Loucy (cell line): ENCODE measurements at regions not wholly inside any gene's neighbourhood (a gene's known extent, or its start where the extent isn't known, plus 50 kb on each side); places are given as distances from the start of the nearest gene placed in this dataset.

Source experiments
- H2AFZ ChIP-seq: fragments of 200-600 bp; sonication (generic); 2 replicates; pipeline ENCODE4 v1.6.0; 2016; ENCODE audit warnings: antibody characterized with exemption, mild to moderate bottlenecking, low read length, moderate library complexity
- H3F3A ChIP-seq: fragments of 200-600 bp; 2 replicates; pipeline ENCODE4 v1.6.0; 2016; ENCODE audit warnings: antibody characterized with exemption, low read depth, mild to moderate bottlenecking
- H3K27me3 ChIP-seq: fragments of 200-600 bp; sonication (generic); 2 replicates; pipeline ENCODE4 v1.6.1; 2014; ENCODE audit warnings: low read length, mild to moderate bottlenecking; ENCODE audit not compliant: insufficient read depth, poor library complexity, severe bottlenecking
- H3K36me3 ChIP-seq: fragments of 200-600 bp; sonication (generic); 2 replicates; pipeline ENCODE4 v1.6.1; 2016; ENCODE audit warnings: low read length; ENCODE audit not compliant: insufficient read depth
- H3K4me1 ChIP-seq: fragments of 200-600 bp; sonication (generic); 2 replicates; pipeline ENCODE4 v1.5.1; 2014; ENCODE audit warnings: low read length, mild to moderate bottlenecking; ENCODE audit not compliant: insufficient read depth, poor library complexity, severe bottlenecking
- H3K4me2 ChIP-seq: fragments of 200-600 bp; sonication (generic); 2 replicates; pipeline ENCODE4 v1.6.0; 2014; ENCODE audit warnings: antibody characterized with exemption, low read length, low read depth, mild to moderate bottlenecking; ENCODE audit not compliant: poor library complexity, severe bottlenecking
- H3K4me3 ChIP-seq: fragments of 200-600 bp; sonication (generic); 2 replicates; pipeline ENCODE4 v1.5.1; 2014; ENCODE audit warnings: low read length, mild to moderate bottlenecking, mixed read lengths; ENCODE audit not compliant: poor library complexity, severe bottlenecking
- H3K79me2 ChIP-seq: fragments of 200-600 bp; sonication (generic); 2 replicates; pipeline ENCODE4 v1.6.1; 2014; ENCODE audit warnings: low read length; ENCODE audit not compliant: insufficient read depth
- H3K9ac ChIP-seq: fragments of 200-600 bp; sonication (generic); 2 replicates; pipeline ENCODE4 v1.6.0; 2014; ENCODE audit warnings: mild to moderate bottlenecking, low read depth, low read length, moderate library complexity; ENCODE audit not compliant: poor library complexity, severe bottlenecking
- H3K9me2 ChIP-seq: fragments of 200-600 bp; sonication (generic); replicated peaks from 2 replicates; pipeline ENCODE4 v1.6.1; 2016; ENCODE audit warnings: low read depth, low read length, mixed read lengths
- H3K9me3 ChIP-seq: fragments of 200-600 bp; sonication (generic); 2 replicates; pipeline ENCODE4 v1.6.1; 2014; ENCODE audit warnings: mild to moderate bottlenecking, antibody characterized with exemption, low read length, low read depth; ENCODE audit not compliant: insufficient read depth
- H4K20me1 ChIP-seq: fragments of 200-600 bp; sonication (generic); 2 replicates; pipeline ENCODE4 v1.6.0; 2014; ENCODE audit warnings: antibody characterized with exemption, low read length, mild to moderate bottlenecking; ENCODE audit not compliant: insufficient read depth, poor library complexity, severe bottlenecking
- EZH2phosphoT487 ChIP-seq: fragments of 200-600 bp; IDR thresholded peaks from 2 replicates; pipeline ENCODE4 v1.6.1; 2018; ENCODE audit warnings: antibody characterized with exemption, mild to moderate bottlenecking, moderate library complexity, borderline replicate concordance
- TF ChIP-seq, protein P1 (sequence below): fragments of 200-600 bp; sonication (generic); conservative IDR thresholded peaks from 2 replicates; pipeline ENCODE4 v1.5.1; 2014; ENCODE audit warnings: mild to moderate bottlenecking, antibody characterized with exemption, low read length

DNA sequence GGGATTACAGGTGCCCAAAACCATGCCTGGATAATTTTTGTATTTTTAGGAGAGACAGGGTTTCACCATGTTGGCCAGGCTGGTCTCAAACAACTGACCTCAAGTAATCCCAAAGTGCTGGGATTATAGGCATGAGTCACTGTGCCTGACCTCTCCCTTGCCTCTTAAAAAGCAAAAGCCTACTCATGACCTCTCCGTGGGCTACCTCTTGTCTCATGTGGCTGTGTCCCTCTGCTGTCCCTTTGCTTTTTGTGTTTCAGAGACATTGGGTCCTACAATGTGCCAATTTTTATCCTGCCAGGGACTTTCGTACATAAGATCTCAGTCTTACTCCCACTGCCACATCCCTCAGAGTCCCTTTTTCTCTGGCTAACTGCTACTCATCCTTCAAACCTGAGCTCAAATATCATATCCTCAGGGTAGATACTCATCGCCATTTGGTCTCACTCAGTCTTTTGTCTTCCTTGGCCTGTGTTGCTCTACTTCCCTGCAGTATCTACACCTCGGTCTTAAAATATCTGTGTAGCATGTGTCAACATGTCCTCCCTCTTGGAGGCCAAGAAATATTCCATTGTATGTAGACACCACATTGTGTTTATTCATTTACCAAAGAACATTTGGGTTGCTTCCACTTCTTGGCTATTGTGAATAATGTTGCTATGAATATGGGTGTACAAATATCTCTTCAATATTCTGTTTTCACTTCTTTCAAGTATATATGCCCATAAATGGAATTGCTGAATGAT lies 465.0 kb upstream of the KLF6 start:
- Histone ChIP-seq H3K4me3 (no peak overlapping the region), H3K36me3 (no peaks in the 10 kb centered on the region), H3K4me1 (no peaks in the 10 kb centered on the region), H3K27me3 (no peaks in the 10 kb centered on the region), H3K9me2 (no peaks in the 10 kb centered on the region), H3K9me3 (no peaks in the 10 kb centered on the region), H3F3A (no peaks in the 10 kb centered on the region), H2AFZ (no peak overlapping the region), H3K4me2 (no peak overlapping the region), H3K9ac (no peak overlapping the region), H3K79me2 (no peaks in the 10 kb centered on the region), H4K20me1 (no peaks in the 10 kb centered on the region)
- no peak for TF ChIP-seq EZH2phosphoT487
- TF ChIP-seq, protein P1, sequence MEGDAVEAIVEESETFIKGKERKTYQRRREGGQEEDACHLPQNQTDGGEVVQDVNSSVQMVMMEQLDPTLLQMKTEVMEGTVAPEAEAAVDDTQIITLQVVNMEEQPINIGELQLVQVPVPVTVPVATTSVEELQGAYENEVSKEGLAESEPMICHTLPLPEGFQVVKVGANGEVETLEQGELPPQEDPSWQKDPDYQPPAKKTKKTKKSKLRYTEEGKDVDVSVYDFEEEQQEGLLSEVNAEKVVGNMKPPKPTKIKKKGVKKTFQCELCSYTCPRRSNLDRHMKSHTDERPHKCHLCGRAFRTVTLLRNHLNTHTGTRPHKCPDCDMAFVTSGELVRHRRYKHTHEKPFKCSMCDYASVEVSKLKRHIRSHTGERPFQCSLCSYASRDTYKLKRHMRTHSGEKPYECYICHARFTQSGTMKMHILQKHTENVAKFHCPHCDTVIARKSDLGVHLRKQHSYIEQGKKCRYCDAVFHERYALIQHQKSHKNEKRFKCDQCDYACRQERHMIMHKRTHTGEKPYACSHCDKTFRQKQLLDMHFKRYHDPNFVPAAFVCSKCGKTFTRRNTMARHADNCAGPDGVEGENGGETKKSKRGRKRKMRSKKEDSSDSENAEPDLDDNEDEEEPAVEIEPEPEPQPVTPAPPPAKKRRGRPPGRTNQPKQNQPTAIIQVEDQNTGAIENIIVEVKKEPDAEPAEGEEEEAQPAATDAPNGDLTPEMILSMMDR, result no peak

DNA sequence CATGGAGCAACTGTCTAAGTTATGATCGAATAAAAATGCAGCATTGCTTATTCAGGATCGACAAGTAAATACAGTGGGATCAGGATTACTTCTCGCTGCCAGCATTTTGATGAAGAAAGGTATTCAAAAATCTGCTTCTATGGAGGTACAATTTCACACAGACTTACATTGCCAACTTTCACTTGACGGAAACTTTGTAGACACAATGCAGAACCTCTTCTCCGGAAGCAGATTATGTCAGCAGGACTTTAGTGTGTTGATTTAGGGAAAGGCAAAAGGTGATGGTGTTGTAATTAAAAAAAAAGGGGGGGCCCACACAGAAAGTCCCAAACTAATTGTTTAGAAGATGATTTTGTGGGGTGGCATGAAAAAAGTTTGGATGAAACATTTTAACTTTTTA lies 462.4 kb upstream of the KLF6 start:
- Histone ChIP-seq H3K9ac (no peak overlapping the region), H4K20me1 (no peaks in the 10 kb centered on the region), H3K4me2 (no peak overlapping the region), H3K36me3 (no peaks in the 10 kb centered on the region), H2AFZ (no peak overlapping the region), H3K4me1 (no peaks in the 10 kb centered on the region), H3F3A (no peaks in the 10 kb centered on the region), H3K4me3 (no peak overlapping the region), H3K9me2 (no peaks in the 10 kb centered on the region), H3K79me2 (no peaks in the 10 kb centered on the region), H3K27me3 (no peaks in the 10 kb centered on the region), H3K9me3 (no peaks in the 10 kb centered on the region)
- TF ChIP-seq, protein P1, result no peak
- no peak for TF ChIP-seq EZH2phosphoT487

DNA sequence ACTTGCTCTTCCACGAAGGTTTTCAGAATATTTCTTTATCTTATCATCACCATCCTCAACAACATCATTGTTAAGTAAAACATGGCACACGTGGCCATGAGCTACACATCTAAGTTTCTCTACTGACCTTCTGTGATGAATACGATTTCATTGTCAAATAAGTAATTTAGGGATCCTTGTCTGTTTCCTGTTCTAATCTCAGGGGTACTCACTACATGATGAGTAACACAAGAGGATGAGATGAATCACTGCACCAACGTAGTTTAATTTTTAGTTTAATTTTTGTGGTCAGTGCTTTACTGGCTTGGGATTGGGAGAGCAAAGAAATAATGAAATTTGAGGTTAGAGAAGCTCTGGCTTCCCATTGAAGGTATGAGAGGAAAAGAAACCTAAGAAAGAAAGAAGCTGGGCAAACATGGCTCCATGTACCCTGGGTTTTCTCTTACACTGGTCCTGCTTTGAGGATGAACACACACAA lies 461.9 kb upstream of the KLF6 start:
- H4K20me1 ChIP-seq, result no peaks in the 10 kb centered on the region
- no peaks in the 10 kb centered on the region for H3K9me3 ChIP-seq
- H3K36me3 ChIP-seq, result no peaks in the 10 kb centered on the region
- no peak overlapping the region for H3K4me3 ChIP-seq
- no peak overlapping the region for H3K4me2 ChIP-seq
- TF ChIP-seq EZH2phosphoT487, result no peak
- TF ChIP-seq, protein P1, result no peak
- no peaks in the 10 kb centered on the region for H3K4me1 ChIP-seq
- H3K79me2 ChIP-seq, result no peaks in the 10 kb centered on the region
- H2AFZ ChIP-seq, result no peak overlapping the region
- no peaks in the 10 kb centered on the region for H3K9me2 ChIP-seq
- no peaks in the 10 kb centered on the region for H3F3A ChIP-seq
- H3K27me3 ChIP-seq, result no peaks in the 10 kb centered on the region
- H3K9ac ChIP-seq, result no peak overlapping the region
